ENCODE measurements at regions not wholly inside any gene's neighbourhood (a gene's known extent, or its start where the extent isn't known, plus 50 kb on each side); places are given as distances from the start of the nearest gene placed in this dataset.

DNA sequence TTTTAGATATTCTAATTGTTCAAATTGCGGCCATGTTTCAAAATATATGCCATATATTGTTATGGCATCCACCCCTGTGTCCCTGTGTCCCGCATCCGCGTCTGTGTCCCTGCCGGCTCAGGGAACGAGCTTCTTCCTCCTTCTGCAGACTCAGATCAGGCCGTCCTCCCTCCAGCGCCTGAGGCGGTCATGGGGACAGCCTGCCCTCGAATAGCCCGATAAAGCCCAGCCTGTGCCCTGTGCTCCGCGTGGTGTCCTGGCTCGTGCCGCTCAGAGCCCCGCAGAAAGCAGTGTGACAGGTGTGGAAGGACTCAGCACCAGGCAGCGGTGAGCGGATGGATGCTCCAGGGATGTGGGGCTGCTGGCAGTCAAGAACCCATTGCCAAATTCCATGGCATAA lies 663.4 kb upstream of the DEFB115 start:
- no peaks in the 10 kb centered on the region for H3K4me1 ChIP-seq (ENCODE audit: control insufficient read depth, extremely low read depth, insufficient read depth, low read length)
- ChIA-PET POLR2A (no interaction called here), CTCF (no interaction called here)
- intact Hi-C loops (cut with micrococcal nuclease) (no loop called here), dilution Hi-C loops (cut with MboI; ENCODE audit: extremely low pct_ligation_motif_present, low sequenced_read_pairs) (no loop called here)
- H4K20me1 ChIP-seq (replicated peaks; ENCODE audit: control insufficient read depth, extremely low read depth, insufficient read depth, low read length): no peaks in the 10 kb centered on the region
- H3K9me3 ChIP-seq (replicated peaks; ENCODE audit: control insufficient read depth, insufficient read depth, low read length): peaks cover 5% of the 10 kb centered on the region
- no peak overlapping the region for H3K4me2 ChIP-seq (ENCODE audit: insufficient read depth, low read length)
- H3K27ac ChIP-seq (ENCODE audit: insufficient read depth, low read depth, low read length): no peak overlapping the region
- no peak overlapping the region for H3K4me3 ChIP-seq (replicated peaks in 1 of 3; ENCODE audit: insufficient read depth in 1 of 3, low read depth in 1 of 3, low read length in 3 of 3)
- no peak for FAIRE-seq
- TF ChIP-seq GATA2 (IDR thresholded peaks at IDR 0.05; ENCODE audit: insufficient read depth, insufficient read length, low read depth, low read length): no peak
- TF ChIP-seq EZH2 (IDR thresholded peaks at IDR 0.05; ENCODE audit: borderline replicate concordance, low read depth, low read length, severe bottlenecking): no peak
- no peak for TF ChIP-seq POLR2AphosphoS5 (IDR thresholded peaks at IDR 0.05; ENCODE audit: insufficient read depth, low read depth, low read length)
- no peak for TF ChIP-seq FOS (IDR thresholded peaks at IDR 0.05; ENCODE audit: borderline replicate concordance, insufficient read depth, low read length)
- TF ChIP-seq, protein P1, sequence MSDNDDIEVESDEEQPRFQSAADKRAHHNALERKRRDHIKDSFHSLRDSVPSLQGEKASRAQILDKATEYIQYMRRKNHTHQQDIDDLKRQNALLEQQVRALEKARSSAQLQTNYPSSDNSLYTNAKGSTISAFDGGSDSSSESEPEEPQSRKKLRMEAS (IDR thresholded peaks at IDR 0.05; ENCODE audit: insufficient read depth, insufficient read length): no peak
- TF ChIP-seq, protein P2, sequence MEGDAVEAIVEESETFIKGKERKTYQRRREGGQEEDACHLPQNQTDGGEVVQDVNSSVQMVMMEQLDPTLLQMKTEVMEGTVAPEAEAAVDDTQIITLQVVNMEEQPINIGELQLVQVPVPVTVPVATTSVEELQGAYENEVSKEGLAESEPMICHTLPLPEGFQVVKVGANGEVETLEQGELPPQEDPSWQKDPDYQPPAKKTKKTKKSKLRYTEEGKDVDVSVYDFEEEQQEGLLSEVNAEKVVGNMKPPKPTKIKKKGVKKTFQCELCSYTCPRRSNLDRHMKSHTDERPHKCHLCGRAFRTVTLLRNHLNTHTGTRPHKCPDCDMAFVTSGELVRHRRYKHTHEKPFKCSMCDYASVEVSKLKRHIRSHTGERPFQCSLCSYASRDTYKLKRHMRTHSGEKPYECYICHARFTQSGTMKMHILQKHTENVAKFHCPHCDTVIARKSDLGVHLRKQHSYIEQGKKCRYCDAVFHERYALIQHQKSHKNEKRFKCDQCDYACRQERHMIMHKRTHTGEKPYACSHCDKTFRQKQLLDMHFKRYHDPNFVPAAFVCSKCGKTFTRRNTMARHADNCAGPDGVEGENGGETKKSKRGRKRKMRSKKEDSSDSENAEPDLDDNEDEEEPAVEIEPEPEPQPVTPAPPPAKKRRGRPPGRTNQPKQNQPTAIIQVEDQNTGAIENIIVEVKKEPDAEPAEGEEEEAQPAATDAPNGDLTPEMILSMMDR (IDR thresholded peaks at IDR 0.05; ENCODE audit: extremely low read depth in 1 of 2, insufficient read depth in 1 of 2, low read depth in 1 of 2, low read length in 2 of 2): no peak
- no peak for TF ChIP-seq JUN (IDR thresholded peaks at IDR 0.05; ENCODE audit: borderline replicate concordance, insufficient read depth, insufficient read length, low read depth)
- TF ChIP-seq MYC (IDR thresholded peaks at IDR 0.05; ENCODE audit: low read depth, low read length): no peak
- no peak for TF ChIP-seq POLR2A (IDR thresholded peaks at IDR 0.05; ENCODE audit: low read depth, low read length)
- H3K79me2 ChIP-seq (ENCODE audit: control insufficient read depth, insufficient read depth, low read length): no peaks in the 10 kb centered on the region
- DNase-seq (ENCODE audit: low read depth, low spot score): no peak
- no peaks in the 10 kb centered on the region for H3K27me3 ChIP-seq (ENCODE audit: control insufficient read depth in 2 of 2, insufficient read depth in 2 of 2, low read length in 2 of 2)
- H3K9ac ChIP-seq (replicated peaks; ENCODE audit: extremely low read depth, insufficient read depth, low read length): no peak overlapping the region
- H3K36me3 ChIP-seq (ENCODE audit: control insufficient read depth in 2 of 2, extremely low read depth in 1 of 2, insufficient read depth in 2 of 2, low read length in 2 of 2): no peaks in the 10 kb centered on the region
- no peaks in the 10 kb centered on the region for H3K9me1 ChIP-seq (replicated peaks; ENCODE audit: control insufficient read depth, extremely low read depth, insufficient read depth, low read length)
- BruUV-seq (replicated peaks): no TSS peak
- H2AFZ ChIP-seq (ENCODE audit: low read depth, low read length): no peak overlapping the region

Measured in endothelial cell of umbilical vein (primary cell).